ENCODE measurements at regions not wholly inside any gene's neighbourhood (a gene's known extent, or its start where the extent isn't known, plus 50 kb on each side); places are given as distances from the start of the nearest gene placed in this dataset.
"Not testable (repeated sequence)": the region's sequence is repeated elsewhere in the genome, so short reads cannot be mapped to it uniquely, and the experiment has no call there.

DNA sequence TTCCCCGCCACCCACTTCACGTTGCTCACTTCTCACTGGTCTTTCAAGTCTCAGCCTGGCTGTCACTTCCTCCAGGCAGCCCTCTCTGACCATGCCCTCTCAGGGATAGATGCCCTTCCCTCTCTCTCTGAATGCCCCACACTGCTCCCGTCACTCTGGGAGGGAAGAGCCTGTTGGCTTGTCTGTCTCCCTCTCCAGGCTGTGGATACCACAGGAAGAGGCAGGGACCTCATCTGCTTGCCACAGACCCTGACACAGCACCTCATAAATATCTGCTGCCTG is 93.1 kb downstream of the OAT start:
- intact Hi-C loops (cut with DNase I), result no loop called here
- ATAC-seq, result no peak
- DNase-seq (ENCODE audit: low spot score), result no peak

DNA sequence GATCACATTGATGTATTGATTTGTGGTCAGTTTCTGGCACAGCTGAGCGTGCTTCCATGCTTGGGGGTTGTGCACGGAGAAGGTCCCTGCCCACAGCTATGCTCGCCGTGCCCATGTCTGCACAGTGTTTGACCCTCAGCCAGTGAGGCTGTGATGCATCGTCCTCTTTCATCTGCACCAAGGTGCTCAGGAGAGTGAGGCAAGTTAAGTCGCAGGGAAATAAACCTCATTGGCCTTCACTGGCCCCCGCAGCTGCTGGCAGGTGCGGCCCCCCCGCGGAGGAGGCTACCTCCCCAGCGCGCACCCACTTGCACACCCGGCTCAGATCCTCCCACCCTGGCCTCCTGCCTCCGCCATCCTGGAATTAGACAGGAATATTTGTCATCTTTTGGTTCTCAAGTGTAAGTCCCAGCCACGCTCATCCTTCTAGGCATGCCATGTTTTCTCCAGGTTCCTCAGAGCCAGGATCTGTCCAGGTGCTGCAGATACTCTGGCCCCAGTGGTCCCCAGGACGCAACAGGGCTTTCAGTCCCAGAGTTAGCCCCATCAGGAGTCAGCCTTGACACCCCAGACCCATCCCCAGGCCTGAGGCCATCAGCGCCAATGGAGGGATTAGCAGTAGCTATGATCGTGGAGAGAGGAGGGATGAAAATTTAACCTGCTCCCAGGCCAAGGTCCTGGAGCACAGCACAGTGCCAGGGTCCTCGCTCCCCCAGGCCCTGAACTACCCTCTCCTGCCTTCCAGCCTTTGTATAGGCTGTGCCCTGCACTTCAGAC is 93.7 kb downstream of the OAT start:
- intact Hi-C loops (cut with DNase I), result no loop called here
- DNase-seq (ENCODE audit: low spot score) (no peak), ATAC-seq (no peak)

DNA sequence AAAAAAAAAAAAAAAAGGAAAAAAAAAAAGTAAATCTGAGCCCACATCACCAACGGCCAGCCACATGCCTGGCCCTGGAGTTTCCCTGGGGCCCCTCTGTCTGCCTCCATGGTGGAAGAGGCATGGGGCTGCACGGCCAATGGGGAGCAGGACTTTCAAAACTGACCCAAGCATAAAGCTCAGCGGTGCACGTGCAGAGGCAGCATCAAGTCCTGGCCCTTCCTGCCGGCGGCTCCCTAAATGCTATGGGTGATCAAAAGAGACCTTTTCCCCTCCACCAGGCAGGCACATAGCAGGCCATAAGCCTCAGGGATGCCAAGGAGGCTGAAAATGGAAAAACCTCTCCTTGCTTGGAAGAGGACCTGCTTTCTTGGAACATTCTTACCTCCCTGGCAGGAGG is 94.3 kb downstream of the OAT start:
- DNase-seq (ENCODE audit: low spot score), result no peak
- no peak for ATAC-seq
- intact Hi-C loops (cut with DNase I), result no loop called here

DNA sequence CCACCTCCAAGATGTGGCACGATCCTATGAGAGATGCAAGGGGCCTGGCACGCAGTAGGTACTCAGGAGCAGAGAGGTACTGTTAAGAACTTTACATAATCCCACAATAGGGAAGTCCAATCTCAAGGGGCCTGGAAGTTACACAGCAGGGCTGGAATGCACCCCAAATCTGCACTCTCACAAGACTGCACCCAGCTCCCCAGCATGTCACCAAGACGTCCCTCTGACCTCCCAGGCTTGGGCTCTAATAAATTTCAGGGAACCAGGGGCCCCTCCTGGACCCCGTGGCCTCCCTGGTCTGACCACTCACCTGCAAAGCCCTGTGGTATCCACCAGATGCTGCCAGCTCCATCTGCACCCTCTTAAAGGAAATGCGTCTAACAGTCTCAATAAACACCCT is 94.9 kb downstream of the OAT start:
- intact Hi-C loops (cut with DNase I), result no loop called here
- DNase-seq (ENCODE audit: low spot score) (no peak), ATAC-seq (no peak)

DNA sequence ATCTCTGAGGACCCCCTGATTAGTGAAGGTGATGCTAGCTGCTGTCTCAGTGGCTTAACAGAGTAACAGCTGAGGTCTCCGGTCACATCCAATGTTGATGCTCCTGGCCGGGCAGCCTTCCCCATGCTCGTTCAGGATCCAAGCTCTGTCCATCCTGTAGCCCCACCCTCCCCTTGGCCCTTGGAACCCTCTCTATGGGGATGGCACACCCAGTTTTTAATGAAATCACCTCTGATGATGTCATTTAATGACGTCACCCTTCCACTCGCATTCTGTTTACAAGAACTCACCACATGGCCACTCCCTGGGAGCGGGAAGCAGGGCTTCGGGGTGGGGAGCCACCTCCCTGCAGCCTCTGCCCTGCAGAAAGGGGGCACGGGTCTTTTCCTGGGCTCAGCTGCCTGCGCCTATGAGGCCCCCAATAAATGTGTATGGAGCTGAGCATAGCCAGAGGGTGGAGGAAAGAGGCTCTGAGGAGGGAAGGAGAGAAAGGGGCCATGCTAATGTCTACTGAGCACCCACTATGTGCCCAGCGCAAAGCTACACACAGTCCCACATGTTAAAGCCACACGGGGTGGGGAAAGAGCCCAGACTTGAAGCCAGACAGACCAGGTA is 95.5 kb downstream of the OAT start:
- ATAC-seq (no peak), DNase-seq (ENCODE audit: low spot score) (no peak)
- intact Hi-C loops (cut with DNase I), result no loop called here

DNA sequence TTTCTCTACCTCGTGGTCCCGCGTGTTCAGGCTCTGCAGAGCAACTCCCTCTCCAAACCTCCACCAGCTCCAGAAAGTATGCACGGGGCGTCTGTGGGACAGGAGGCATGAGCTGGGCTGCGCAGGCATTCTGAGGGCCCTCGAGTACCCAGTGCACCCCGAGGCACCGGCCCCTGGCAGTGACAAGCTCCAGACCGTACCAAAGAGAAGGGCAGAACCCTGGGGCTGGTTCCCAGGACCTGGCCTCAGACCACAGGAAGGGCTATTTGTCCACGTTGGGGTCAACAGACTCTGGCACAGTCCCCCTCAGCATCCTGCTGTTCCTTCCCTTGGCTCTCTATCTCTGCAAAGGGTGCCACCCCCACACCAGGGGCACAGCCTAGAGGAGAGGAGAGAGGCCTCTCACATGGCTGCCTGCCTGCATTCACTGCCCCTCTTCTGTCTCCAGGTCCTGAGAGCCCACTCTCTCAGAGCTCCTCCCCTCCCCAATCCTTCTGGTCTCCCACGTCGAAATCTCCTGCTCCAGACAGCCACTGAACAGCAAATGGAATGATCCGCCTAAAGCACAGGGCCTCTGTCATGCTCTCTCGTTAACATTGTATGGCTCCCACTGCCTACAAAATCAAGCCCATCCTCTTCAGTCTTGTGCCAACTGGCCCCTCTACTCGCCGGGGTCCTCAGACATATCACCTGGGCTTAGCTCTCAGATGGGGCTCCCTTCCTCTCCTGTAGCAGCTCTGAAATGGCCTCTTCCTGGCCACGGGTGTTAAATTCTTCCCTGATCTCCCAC is 96.3 kb downstream of the OAT start:
- intact Hi-C loops (cut with DNase I), result no loop called here
- ATAC-seq, result no peak
- no peak for DNase-seq (ENCODE audit: low spot score)

DNA sequence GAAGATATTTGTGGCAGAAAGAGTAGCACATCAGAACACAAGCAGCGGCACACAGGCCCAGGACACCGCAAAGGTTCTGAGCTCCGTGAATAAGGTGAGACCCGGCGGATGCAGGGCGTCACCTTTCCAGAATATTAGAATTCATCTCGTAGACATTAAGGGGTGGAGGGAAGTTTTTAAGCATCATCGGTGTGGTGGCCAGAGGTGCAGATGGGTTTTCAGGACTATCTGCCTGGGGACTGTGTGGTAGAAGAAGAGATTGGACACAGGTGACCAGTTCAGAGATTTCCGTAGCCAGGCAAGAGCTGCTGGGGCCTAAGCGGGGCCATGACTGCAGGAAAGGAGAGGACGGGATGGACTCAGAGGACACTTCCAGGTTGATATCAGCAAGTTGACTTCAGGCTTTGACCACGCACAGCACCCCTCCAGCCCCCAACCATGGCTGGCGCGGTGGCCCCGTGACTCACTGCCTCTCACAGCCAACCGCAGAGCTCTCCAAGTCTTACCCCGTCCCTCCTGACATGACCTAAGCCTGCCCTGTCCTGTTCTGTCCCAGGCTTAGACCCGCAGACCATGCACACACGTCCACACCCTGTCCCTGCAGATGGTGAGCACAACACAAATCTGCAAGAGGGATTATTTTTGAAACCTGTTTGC is 97.2 kb downstream of the OAT start:
- DNase-seq (ENCODE audit: low spot score) (no peak), ATAC-seq (no peak)
- intact Hi-C loops (cut with DNase I), result no loop called here

DNA sequence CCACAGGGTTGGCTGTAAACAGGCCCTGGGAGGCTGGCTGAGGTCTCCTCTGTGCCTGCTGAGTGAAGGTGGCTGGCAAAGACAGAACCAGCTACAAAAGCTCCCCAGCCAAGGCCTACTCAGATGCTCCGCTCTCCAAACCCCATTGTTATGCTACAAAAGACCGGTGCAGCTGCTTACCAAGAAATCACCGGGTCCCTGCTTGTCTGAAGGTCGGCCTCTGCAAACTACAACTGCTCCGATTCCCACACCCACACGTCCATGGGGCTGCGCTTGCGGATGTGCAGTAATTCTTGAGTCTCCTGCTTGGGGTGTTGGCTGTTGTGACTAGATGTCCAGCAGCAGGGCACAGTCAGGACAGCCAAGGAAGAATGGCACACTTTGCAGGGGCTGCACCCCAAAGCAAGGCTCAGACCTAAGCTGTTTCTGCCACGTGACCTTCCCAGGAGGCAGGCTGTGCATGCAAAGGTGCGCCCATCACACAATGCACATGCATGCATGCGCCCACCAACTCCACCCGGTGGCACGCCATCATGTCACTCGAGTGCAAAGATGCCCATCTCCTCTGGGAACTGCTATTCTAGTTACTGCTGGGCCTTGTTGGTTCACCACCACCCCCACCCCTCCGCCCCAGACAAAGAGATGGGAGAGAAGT is 97.8 kb downstream of the OAT start:
- no peak for DNase-seq (ENCODE audit: low spot score)
- no peak for ATAC-seq
- intact Hi-C loops (cut with DNase I), result no loop called here

DNA sequence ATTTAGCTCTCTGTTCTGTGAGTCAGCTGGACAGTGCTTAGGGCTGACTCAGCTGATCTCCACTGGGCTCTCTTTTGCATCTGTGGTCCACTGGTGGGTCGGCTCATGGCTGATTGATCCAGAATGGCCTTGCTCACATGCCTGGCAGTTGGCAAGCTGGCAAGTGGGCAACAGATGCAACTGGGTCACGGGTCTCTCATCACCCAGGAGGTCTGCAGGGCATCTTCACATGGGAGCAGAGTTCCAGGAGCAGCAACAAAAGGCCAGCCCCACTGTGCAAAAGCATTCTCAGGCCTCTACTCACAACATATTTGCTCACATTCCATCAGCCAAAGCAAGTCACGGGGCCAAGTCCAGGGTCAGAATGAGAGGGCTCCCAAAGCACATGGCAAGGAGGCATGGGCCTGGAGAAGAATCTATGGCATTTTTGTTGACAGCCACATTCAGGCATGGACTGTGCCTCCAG is 98.8 kb downstream of the OAT start:
- intact Hi-C loops (cut with DNase I), result no loop called here
- ATAC-seq (no peak), DNase-seq (ENCODE audit: low spot score) (no peak)

DNA sequence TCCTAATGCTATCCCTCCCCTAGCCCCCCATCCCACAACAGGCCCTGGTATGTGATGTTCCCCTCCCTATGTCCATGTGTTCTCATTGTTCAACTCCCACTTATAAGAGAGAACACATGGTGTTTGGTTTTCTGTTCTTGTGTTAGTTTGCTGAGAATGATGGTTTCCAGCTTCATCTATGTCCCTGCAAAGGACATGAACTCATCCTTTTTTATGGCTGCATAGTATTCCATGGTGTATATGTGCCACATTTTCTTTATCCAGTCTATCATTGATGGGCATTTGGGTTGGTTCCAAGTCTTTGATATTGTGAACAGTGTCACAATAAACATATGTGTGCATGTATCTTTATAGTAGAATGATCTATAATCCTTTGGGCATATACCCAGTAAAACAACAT is 99.2 kb downstream of the OAT start:
- intact Hi-C loops (cut with DNase I); ATAC-seq; DNase-seq (ENCODE audit: low spot score): not testable (repeated sequence)

DNA sequence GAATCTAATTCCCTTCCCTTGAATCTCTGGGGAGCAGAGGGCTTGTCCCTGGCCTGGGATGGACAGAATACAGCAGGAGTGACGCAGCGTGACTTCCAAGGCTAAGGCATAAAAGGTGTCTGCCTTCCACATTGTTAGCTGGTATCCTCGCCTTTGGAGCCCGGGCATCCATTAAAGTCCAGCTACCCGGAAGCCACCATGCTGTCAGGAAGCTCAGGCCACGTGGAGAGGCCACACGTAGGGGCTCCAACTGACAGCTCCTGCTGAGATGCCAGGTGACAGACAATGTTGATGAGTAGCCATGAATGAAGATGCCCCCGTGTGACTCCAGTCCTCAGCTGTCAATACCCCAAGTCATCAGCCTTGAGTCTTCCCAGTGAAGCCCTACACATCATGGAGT is 99.9 kb downstream of the OAT start:
- ATAC-seq, result no peak
- DNase-seq (ENCODE audit: low spot score), result no peak

DNA sequence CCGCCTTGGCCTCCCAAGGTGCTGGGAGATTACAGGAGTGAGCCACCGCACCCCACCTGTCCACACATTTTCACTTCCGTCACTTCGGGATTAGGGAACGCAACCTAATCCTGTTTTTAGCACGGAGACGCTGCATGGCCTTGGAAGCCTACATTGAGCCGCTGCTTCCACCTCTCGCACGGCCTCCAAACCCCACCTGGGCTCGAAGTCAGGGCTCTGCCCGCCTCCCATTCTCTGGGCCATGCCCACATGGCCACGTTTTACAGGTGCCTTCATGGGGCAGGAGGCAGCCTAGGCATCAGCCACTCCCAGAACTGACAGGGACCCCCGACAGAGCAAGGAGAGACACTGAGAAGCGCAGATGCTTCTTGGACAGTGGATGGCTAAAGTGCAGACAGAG is 100.6 kb downstream of the OAT start:
- no peak for DNase-seq (ENCODE audit: low spot score)
- ATAC-seq, result no peak
- intact Hi-C loops (cut with DNase I), result no loop called here

More for the DNA sequence above, 99.9 kb downstream of the OAT start:
- intact Hi-C loops (cut with DNase I), result no loop called here

DNA sequence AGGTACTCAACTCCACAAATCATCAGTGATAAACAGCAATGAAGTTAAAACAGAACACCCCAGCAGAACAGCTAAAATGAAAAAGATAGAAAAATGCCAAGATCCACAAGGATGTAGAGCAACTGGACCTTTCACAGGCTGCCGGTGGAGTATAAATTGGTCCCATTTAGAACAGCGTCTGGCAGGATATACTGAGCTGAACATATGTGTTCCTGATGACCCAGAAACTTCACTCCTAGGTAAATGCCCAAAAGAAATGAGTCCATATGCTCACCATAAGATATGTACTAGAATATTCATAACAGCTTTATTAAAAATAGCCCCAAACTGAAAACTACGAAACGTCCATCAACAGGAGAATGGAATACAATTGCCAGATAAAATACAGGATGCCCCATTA is 102.4 kb downstream of the OAT start:
- ATAC-seq, result no peak
- intact Hi-C loops (cut with DNase I), result no loop called here

DNA sequence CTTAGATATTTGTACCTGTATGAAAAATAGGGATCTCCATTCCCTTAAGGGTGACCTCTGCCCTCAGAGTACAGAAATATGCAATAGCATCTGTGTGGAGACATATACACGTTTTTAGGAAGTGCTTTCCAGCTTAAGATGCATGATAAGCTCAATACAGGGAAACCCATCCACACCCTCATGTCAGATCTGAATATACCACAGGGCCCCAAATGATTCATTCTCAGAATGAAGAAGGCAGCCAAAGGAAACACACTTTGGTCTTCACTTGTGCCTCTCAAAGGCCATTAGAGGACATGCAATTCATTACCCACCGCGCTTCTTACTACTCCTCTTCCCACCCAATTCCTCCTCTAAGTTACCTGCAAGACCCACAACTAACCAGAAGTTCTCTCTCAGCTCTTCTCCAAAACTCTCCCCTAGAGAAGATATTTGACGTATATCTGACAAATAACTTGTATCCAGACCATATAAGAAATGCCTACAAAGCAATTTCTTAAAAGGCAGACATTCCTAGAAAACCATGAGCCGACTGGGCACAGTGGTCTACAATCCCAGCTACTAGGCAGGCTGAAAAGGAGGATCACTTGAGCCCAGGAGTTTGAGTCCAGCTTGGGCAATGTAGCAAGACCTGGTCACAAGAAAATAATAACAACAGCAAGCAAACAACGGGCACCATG is 103.0 kb downstream of the OAT start:
- intact Hi-C loops (cut with DNase I), result no loop called here
- ATAC-seq (no peak), DNase-seq (ENCODE audit: low spot score) (no peak)

More for the DNA sequence above, 102.4 kb downstream of the OAT start:
- DNase-seq (ENCODE audit: low spot score), result no peak

DNA sequence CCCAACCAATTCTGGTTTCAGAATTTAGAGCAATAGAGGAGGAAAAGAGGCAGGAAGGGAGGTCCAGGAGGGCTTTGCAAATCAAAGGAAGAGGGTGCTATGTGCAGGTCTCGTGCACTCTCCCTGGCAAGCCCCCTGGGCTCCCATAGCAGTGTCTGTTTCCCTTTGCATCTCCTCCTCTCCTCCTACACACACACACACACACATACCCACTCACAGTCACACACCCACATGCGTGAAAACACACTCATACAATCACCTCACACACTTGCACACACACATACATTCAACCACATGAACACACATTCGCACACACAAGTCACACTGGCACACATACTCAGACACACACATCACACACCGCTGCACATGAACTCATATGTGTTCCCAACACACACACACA is 105.3 kb downstream of the OAT start:
- DNase-seq (ENCODE audit: low spot score), result no peak
- intact Hi-C loops (cut with DNase I), result no loop called here
- no peak for ATAC-seq

DNA sequence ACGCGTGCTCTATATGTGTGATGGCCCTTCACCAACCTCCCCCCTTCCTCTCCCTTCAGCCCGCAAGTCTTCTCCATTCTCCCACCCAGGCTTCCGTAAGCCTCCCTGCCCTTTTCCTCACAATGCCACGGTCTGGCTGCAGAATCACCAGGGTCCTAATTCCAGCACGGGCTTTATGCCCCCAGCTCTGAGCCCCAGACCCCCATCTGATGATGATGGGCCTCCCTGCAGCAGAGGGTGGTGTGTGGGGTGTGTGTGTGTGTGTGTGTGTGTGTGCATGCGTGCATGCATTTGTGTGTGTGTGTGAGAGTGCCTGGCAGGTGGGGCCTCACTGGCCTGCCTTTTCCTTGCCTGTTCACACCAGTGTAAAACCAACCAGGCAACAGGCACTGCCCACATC is 109.9 kb downstream of the OAT start:
- ATAC-seq (no peak), DNase-seq (ENCODE audit: low spot score) (peak; percentile 7)
- intact Hi-C loops (cut with DNase I), result no loop called here

DNA sequence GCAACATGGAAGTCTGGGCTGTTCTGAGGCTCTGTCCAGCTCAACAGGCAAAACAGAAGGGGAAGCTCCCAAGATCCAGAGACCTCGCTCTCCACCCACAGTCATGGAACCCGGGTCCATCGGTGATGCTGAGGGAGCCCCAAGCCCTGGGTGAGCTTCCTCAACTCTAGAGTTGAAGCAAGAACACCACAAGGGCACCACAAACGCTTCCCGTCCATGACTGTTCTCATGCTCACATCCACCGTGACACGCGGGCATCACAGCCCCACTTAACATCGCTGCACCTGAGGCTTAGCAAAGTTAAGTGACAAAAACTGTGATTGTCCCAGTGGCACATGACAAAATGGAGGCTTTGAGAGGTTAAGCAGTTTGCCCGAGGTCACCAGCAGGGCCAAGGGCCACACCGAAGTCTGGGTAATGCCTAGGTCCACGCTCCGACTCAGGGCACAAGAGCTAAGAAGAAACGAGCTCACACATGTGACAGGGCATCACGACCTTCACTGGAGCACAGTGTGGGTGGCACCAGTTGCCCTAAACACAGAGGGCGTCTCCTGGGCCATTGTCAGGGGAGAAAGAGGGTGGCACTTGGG is 110.6 kb downstream of the OAT start:
- no peak for DNase-seq (ENCODE audit: low spot score)
- intact Hi-C loops (cut with DNase I), result no loop called here
- no peak for ATAC-seq

DNA sequence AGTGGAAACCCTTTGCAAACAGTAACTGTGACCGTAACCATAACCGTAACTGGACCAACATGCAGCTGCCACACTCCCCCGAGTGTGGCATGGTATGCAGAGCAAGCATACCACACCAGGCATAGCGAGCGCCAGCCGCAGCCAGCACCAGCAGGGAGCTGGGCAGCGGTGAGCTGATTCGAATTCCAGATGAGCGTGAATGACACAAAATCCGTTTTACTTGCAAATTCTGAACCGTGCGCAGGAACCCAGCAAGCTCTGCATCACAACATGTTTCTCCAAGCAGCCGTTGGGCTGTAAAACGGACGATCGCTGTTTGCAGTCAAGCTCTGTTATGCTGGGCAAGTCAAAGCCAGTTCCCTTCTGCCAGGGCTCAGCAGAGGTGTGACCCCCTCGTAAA is 111.1 kb downstream of the OAT start:
- no peak for DNase-seq (ENCODE audit: low spot score)
- intact Hi-C loops (cut with DNase I), result no loop called here
- ATAC-seq, result no peak

Measured in sciatic nerve (tissue), 2 donors.